Right atrium auricular region (tissue), 2 donors: ENCODE measurements at regions not wholly inside any gene's neighbourhood (a gene's known extent, or its start where the extent isn't known, plus 50 kb on each side); places are given as distances from the start of the nearest gene placed in this dataset.
"Not testable (repeated sequence)": the region's sequence is repeated elsewhere in the genome, so short reads cannot be mapped to it uniquely, and the experiment has no call there.

Experiments used
- DNase-seq: peaks from one replicate; pipeline ENCODE4 v3.0.0-alpha.2; 2019; ENCODE audit warnings: low spot score
- H3K27ac ChIP-seq, 2 donors: fragments of 200-600 bp; sonication (generic); 1 replicate in 1 of 2; 2 replicates in 1 of 2; pipeline ENCODE4 v1.5.1; 2016 to 2019
- H3K27me3 ChIP-seq, 2 donors: fragments of 200-600 bp; sonication (generic); one replicate each; pipeline versions ENCODE4 v1.5.1 to v1.6.0; 2017 to 2019
- H3K36me3 ChIP-seq: fragments of 200-600 bp; sonication (generic); one replicate; pipeline ENCODE4 v1.5.1; 2016
- H3K4me1 ChIP-seq, 2 donors: fragments of 200-600 bp; sonication (generic); one replicate each; pipeline versions ENCODE4 v1.5.1 to v1.6.0; 2017 to 2019
- H3K4me3 ChIP-seq, 2 donors: fragments of 200-600 bp; sonication (generic); 1 replicate in 1 of 2; 2 replicates in 1 of 2; pipeline ENCODE4 v1.5.1; 2017 to 2019; ENCODE audit warnings: mild to moderate bottlenecking in 1 of 2, moderate library complexity in 1 of 2
- H3K9me3 ChIP-seq, 2 donors: fragments of 200-600 bp; sonication (generic); one replicate each; pipeline ENCODE4 v1.5.1; 2019
- TF ChIP-seq, protein P1 (sequence below), 2 donors: fragments of 200-600 bp; sonication (generic); IDR thresholded peaks; one replicate each; pipeline ENCODE4 v1.5.1; 2019; ENCODE audit warnings: antibody characterized with exemption in 2 of 2

DNA sequence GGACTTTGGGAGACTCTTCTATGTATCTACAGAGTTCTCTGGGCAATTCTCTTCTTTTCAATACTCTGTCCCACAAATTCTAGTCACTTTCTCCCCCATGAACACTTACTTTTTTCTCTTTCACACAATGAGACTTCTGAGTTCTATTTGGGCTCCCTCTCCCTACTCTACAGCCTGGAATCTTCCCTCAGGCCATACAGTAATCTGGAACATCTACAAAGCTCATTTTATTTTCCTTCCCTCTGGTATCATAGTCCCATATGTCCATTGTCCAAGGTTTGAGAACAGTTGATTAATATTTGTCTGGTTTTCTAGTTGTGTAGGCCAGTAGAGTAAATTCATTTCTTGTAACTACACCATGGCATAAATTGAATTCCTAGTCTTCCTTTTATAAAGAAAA, 544.6 kb upstream of the RAG2 start:
- Histone ChIP-seq H3K4me1 (no peaks in the 10 kb centered on the region), H3K27me3 (no peaks in the 10 kb centered on the region), H3K4me3 (no peak overlapping the region), H3K36me3 (no peaks in the 10 kb centered on the region), H3K27ac (no peak overlapping the region), H3K9me3 (peaks cover 0 to 3% of the 10 kb centered on the region in 2 donors)
- DNase-seq = no peak
- TF ChIP-seq, protein P1, sequence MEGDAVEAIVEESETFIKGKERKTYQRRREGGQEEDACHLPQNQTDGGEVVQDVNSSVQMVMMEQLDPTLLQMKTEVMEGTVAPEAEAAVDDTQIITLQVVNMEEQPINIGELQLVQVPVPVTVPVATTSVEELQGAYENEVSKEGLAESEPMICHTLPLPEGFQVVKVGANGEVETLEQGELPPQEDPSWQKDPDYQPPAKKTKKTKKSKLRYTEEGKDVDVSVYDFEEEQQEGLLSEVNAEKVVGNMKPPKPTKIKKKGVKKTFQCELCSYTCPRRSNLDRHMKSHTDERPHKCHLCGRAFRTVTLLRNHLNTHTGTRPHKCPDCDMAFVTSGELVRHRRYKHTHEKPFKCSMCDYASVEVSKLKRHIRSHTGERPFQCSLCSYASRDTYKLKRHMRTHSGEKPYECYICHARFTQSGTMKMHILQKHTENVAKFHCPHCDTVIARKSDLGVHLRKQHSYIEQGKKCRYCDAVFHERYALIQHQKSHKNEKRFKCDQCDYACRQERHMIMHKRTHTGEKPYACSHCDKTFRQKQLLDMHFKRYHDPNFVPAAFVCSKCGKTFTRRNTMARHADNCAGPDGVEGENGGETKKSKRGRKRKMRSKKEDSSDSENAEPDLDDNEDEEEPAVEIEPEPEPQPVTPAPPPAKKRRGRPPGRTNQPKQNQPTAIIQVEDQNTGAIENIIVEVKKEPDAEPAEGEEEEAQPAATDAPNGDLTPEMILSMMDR (IDR thresholded peaks at IDR 0.05) = no peak

DNA sequence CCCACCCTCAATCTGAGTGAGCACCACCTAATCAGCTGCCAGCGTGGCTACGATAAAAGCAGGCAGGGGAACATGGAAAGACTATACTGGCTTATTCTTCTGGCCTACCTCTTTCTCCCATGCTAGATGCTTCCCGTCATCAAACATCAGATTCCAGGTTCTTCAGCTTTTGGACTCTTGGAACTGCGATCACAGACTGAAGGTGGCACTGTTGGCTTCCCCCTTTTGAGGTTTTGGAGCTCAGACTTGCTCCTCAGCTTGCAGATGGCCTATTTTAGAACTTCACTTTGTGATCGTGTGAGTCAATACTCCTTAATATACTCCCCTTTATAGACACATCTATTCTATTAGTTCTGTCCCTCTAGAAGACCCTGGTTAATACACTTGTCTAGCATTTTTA, 543.7 kb upstream of the RAG2 start:
- no peaks in the 10 kb centered on the region for H3K36me3 ChIP-seq
- peaks cover 0 to 3% of the 10 kb centered on the region in 2 donors for H3K9me3 ChIP-seq
- H3K27me3 ChIP-seq = no peaks in the 10 kb centered on the region
- no peak overlapping the region for H3K27ac ChIP-seq
- H3K4me3 ChIP-seq = no peak overlapping the region
- TF ChIP-seq, protein P1 (IDR thresholded peaks at IDR 0.05) = no peak
- H3K4me1 ChIP-seq = no peaks in the 10 kb centered on the region
- DNase-seq = no peak

DNA sequence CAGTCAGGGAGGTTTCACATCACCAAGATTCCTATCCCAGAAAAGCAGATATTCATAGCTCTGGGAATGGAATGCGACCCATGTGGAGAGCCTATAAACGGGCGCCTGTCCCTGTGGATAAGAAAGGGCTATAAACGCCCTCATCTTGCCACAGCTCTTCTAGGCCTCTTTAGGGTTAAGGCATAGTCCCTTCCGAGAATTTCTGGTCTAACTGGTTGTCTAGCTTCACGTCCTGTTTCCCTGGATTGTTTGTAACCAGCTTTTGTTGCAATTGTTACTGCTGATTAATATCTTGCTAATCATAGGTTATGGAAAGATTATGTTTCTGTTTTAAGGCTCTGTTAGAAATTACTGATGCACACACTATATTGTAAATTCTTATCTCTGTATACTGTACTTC, 537.6 kb upstream of the RAG2 start:
- DNase-seq, H3K36me3 ChIP-seq, H3K27me3 ChIP-seq, H3K9me3 ChIP-seq, H3K27ac ChIP-seq, H3K4me1 ChIP-seq, H3K4me3 ChIP-seq: not testable (repeated sequence)

DNA sequence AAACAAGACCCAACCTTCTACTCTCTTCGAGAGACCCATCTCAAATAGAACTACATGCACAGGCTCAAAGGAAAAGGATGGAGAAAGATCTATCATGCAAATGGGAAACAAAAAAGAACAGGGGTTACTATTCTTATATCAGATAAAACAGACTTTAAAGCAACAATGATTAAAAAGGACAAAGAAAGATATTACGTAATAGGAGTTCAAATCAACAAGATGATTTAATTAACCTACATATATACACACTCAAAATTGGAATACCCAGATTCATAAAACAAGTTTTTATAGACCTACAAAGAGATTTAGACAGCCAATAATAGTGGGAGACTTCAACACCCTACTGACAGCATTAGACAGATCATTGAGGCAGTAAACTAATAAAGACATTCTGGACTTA, 536.6 kb upstream of the RAG2 start:
- Histone ChIP-seq H3K27ac (no peak overlapping the region), H3K27me3 (no peaks in the 10 kb centered on the region), H3K9me3 (peaks cover 0 to 3% of the 10 kb centered on the region in 2 donors), H3K4me3 (no peak overlapping the region), H3K4me1 (no peaks in the 10 kb centered on the region), H3K36me3 (no peaks in the 10 kb centered on the region)
- DNase-seq = no peak
- TF ChIP-seq, protein P1 (IDR thresholded peaks at IDR 0.05) = no peak

DNA sequence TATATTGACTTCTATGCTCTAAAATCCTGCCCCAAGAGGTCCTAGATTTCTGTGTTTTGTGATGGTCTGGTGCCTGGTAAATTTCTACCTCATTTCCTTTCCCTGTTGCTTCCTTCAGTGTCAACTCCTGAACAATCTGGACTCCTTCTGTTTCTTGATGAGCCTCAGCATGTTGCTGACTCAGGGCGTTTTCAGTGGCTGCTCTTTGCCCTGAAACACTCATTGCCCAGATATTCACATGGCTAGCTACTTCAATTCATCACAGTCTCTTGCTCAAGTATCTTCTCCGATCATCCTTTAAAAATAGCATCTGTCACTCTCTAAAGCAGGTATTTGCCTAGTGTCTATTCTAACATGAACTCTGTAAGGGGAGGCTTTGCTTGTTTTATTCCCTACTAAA, 526.3 kb upstream of the RAG2 start:
- Histone ChIP-seq H3K36me3 (no peaks in the 10 kb centered on the region), H3K27ac (no peak overlapping the region), H3K4me1 (no peaks in the 10 kb centered on the region), H3K4me3 (no peak overlapping the region), H3K9me3 (no peaks in the 10 kb centered on the region), H3K27me3 (no peaks in the 10 kb centered on the region)
- DNase-seq = no peak
- TF ChIP-seq, protein P1 (IDR thresholded peaks at IDR 0.05) = no peak

DNA sequence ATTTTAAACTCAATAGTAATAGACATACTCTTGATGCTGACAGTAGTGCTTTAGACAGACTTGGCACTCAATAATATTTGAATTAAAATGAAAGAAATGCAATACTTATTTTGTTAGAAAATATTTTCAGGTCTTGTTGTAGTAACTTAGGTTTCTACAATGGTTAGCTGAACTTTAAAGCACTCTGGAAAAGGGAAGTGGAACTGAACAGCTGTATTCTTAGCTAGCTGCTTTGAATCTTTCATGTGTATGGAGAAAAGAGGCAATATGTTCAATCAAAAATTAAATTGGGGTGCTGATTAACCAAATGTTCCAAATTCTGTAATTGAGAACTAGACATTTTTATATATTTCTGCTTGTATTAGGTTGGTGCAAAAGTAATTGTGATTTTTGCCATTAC, 517.9 kb upstream of the RAG2 start:
- DNase-seq = no peak
- Histone ChIP-seq H3K9me3 (no peaks in the 10 kb centered on the region), H3K36me3 (no peaks in the 10 kb centered on the region), H3K4me3 (no peak overlapping the region), H3K27me3 (no peaks in the 10 kb centered on the region), H3K4me1 (no peaks in the 10 kb centered on the region), H3K27ac (no peak overlapping the region)
- TF ChIP-seq, protein P1 (IDR thresholded peaks at IDR 0.05) = no peak
